H1 (cell line): ENCODE measurements at regions not wholly inside any gene's neighbourhood (a gene's known extent, or its start where the extent isn't known, plus 50 kb on each side); places are given as distances from the start of the nearest gene placed in this dataset.

Experiments
- CTCF ChIA-PET: fragments of 300-600 bp; sonication (Branson Sonifier 250); formaldehyde crosslinking; loops from one replicate; lab custom pipeline; 2021; ENCODE audit not compliant: partially characterized antibody; lab: Charles Lee
- POLR2A ChIA-PET: fragments of 300-600 bp; sonication (Branson Sonifier 250); formaldehyde crosslinking; loops from one replicate; lab custom pipeline; 2021; ENCODE audit warnings: inconsistent platforms; ENCODE audit not compliant: partially characterized antibody; lab: Charles Lee
- DNase-seq, 2 experiments: peaks; one replicate each; pipeline versions ENCODE4 v3.0.0 to v3.0.0-alpha.2; 2010 to 2022; ENCODE audit warnings: low spot score in 2 of 2, low read depth in 1 of 2, mixed read lengths in 1 of 2
- FAIRE-seq: peaks from 2 replicates; lab custom pipeline; 2011; peaks lifted over from hg19 to GRCh38; lab: Jason Lieb, UNC
- H2AFZ ChIP-seq: 2 replicates; pipeline ENCODE4 v1.8.1; 2012; ENCODE audit warnings: low read length, inconsistent platforms
- H2AK5ac ChIP-seq: 2 replicates; pipeline ENCODE4 v1.6.1; 2013; ENCODE audit warnings: low read depth, low read length
- H2BK120ac ChIP-seq: replicated peaks from 2 replicates; pipeline ENCODE3; 2013; ENCODE audit warnings: low read depth, low read length, inconsistent platforms
- H2BK12ac ChIP-seq: 2 replicates; pipeline ENCODE4 v1.6.1; 2013; ENCODE audit warnings: low read depth, low read length
- H2BK15ac ChIP-seq: 2 replicates; pipeline ENCODE4 v1.6.1; 2013; ENCODE audit warnings: low read length
- H2BK20ac ChIP-seq: 2 replicates; pipeline ENCODE4 v1.6.1; 2013; ENCODE audit warnings: low read length
- H2BK5ac ChIP-seq: 2 replicates; pipeline ENCODE4 v1.6.1; 2013; ENCODE audit warnings: low read depth, low read length
- H3K14ac ChIP-seq: 2 replicates; pipeline ENCODE4 v1.6.1; 2013; ENCODE audit warnings: inconsistent platforms; ENCODE audit not compliant: insufficient read length
- H3K18ac ChIP-seq: 2 replicates; pipeline ENCODE4 v1.6.1; 2013; ENCODE audit warnings: low read length; ENCODE audit errors: extremely low read depth
- H3K23ac ChIP-seq: 2 replicates; pipeline ENCODE4 v1.6.1; 2013; ENCODE audit warnings: inconsistent platforms; ENCODE audit not compliant: insufficient read length
- H3K23me2 ChIP-seq: 2 replicates; pipeline ENCODE4 v1.6.1; 2013; ENCODE audit warnings: low read depth, low read length
- H3K27ac ChIP-seq: 2 replicates; pipeline ENCODE4 v1.6.1; 2011; ENCODE audit warnings: low read depth, low read length, inconsistent platforms
- H3K27me3 ChIP-seq, 4 experiments: replicated peaks in 1 of 4; 1 replicate in 1 of 4; 2 replicates in 3 of 4; pipeline versions ENCODE4 v1.6.1 to v1.8.1; 2011 to 2013; ENCODE audit warnings: low read length in 3 of 4, mild to moderate bottlenecking in 3 of 4, inconsistent platforms in 2 of 4, mixed read lengths in 2 of 4, moderate library complexity in 1 of 4; ENCODE audit not compliant: control insufficient read depth in 3 of 4, insufficient read depth in 3 of 4; ENCODE audit errors: extremely low read depth in 1 of 4
- H3K36me3 ChIP-seq, 4 experiments: 2 replicates each; pipeline versions ENCODE4 v1.6.1 to v1.8.1; 2011 to 2013; ENCODE audit warnings: mild to moderate bottlenecking in 4 of 4, low read length in 3 of 4, moderate library complexity in 2 of 4, control low read depth in 1 of 4, inconsistent platforms in 1 of 4; ENCODE audit not compliant: insufficient read depth in 4 of 4, control insufficient read depth in 2 of 4
- H3K4ac ChIP-seq: replicated peaks from 2 replicates; pipeline ENCODE3; 2013; ENCODE audit warnings: low read length, low read depth, mixed read lengths, inconsistent platforms; ENCODE audit not compliant: insufficient read length
- H3K4me1 ChIP-seq, 4 experiments: replicated peaks in 1 of 4; 1 replicate in 1 of 4; 2 replicates in 3 of 4; pipeline versions ENCODE4 v1.6.1 to v1.8.1; 2011 to 2013; ENCODE audit warnings: low read length in 3 of 4, inconsistent platforms in 2 of 4, mixed read lengths in 1 of 4; ENCODE audit not compliant: insufficient read depth in 4 of 4, control insufficient read depth in 3 of 4
- H3K4me2 ChIP-seq, 2 experiments: 2 replicates each; pipeline versions ENCODE4 v1.6.1 to v1.8.1; 2011 to 2013; ENCODE audit warnings: low read depth in 2 of 2, low read length in 2 of 2, control low read depth in 1 of 2, inconsistent platforms in 1 of 2, mild to moderate bottlenecking in 1 of 2; ENCODE audit not compliant: insufficient read depth in 1 of 2
- H3K4me3 ChIP-seq, 4 experiments: fragments of 200-600, 300-600 bp in 1 of 4; sonication (generic), shearing (Covaris generic), sonication (Bioruptor Twin) in 1 of 4; 2 replicates each; pipeline versions ENCODE4 v1.5.1 to v1.8.1; 2011 to 2016; ENCODE audit warnings: low read length in 4 of 4, low read depth in 3 of 4, control low read depth in 2 of 4, inconsistent platforms in 2 of 4, mild to moderate bottlenecking in 2 of 4, mixed read lengths in 1 of 4, moderate library complexity in 1 of 4; ENCODE audit not compliant: insufficient read depth in 2 of 4; ENCODE audit errors: extremely low read depth in 1 of 4
- H3K56ac ChIP-seq: replicated peaks from 2 replicates; pipeline ENCODE3; 2013; ENCODE audit warnings: low read depth, mild to moderate bottlenecking, mixed read lengths, low read length, inconsistent platforms; ENCODE audit not compliant: insufficient read length
- H3K79me1 ChIP-seq: 2 replicates; pipeline ENCODE4 v1.6.1; 2013; ENCODE audit warnings: low read depth, low read length, control low read depth
- H3K79me2 ChIP-seq, 2 experiments: 2 replicates each; pipeline versions ENCODE4 v1.6.1 to v1.8.1; 2012 to 2013; ENCODE audit warnings: low read length in 2 of 2, mild to moderate bottlenecking in 2 of 2, inconsistent platforms in 1 of 2; ENCODE audit not compliant: insufficient read depth in 2 of 2, control insufficient read depth in 1 of 2
- H3K9ac ChIP-seq, 4 experiments: replicated peaks in 1 of 4; 1 replicate in 1 of 4; 2 replicates in 3 of 4; pipeline versions ENCODE4 v1.6.1 to v1.8.1; 2011 to 2013; ENCODE audit warnings: low read depth in 3 of 4, low read length in 3 of 4, control low read depth in 2 of 4, mild to moderate bottlenecking in 2 of 4, moderate library complexity in 2 of 4, inconsistent platforms in 1 of 4; ENCODE audit errors: extremely low read depth in 1 of 4
- H3K9me3 ChIP-seq, 2 experiments: 2 replicates each; pipeline versions ENCODE4 v1.6.1 to v1.8.1; 2012 to 2013; ENCODE audit warnings: mild to moderate bottlenecking in 2 of 2, moderate library complexity in 2 of 2, control low read depth in 1 of 2, inconsistent platforms in 1 of 2, low read depth in 1 of 2, low read length in 1 of 2, mixed read lengths in 1 of 2; ENCODE audit not compliant: insufficient read depth in 2 of 2
- H4K20me1 ChIP-seq, 2 experiments: replicated peaks in 1 of 2; 2 replicates each; pipeline versions ENCODE3 to v1.8.1; 2011 to 2013; ENCODE audit warnings: inconsistent platforms in 2 of 2, low read length in 2 of 2, mild to moderate bottlenecking in 1 of 2; ENCODE audit not compliant: insufficient read depth in 2 of 2, control insufficient read depth in 1 of 2
- H4K5ac ChIP-seq: 2 replicates; pipeline ENCODE4 v1.6.1; 2013; ENCODE audit warnings: low read length, low read depth, mixed read lengths, inconsistent platforms; ENCODE audit not compliant: insufficient read length
- H4K8ac ChIP-seq: 2 replicates; pipeline ENCODE4 v1.8.0; 2013; ENCODE audit warnings: mild to moderate bottlenecking, moderate library complexity, low read length, inconsistent platforms; ENCODE audit not compliant: insufficient read depth; ENCODE audit errors: extremely low read depth
- H4K91ac ChIP-seq: replicated peaks from 2 replicates; pipeline ENCODE3; 2013; ENCODE audit warnings: low read length, mixed read lengths, inconsistent platforms; ENCODE audit not compliant: insufficient read length
- ASH2L ChIP-seq: fragments of 200-600, 300-600 bp; sonication (generic); IDR thresholded peaks from one replicate; pipeline ENCODE4 v1.7.1; 2017; ENCODE audit warnings: low read length
- BCL11A ChIP-seq, 2 experiments: IDR thresholded peaks; one replicate each; pipeline ENCODE4 v1.6.1; 2011; ENCODE audit warnings: low read depth in 2 of 2, low read length in 2 of 2, mild to moderate bottlenecking in 2 of 2
- BRCA1 ChIP-seq: IDR thresholded peaks from 2 replicates; pipeline ENCODE4 v1.6.1; 2012; ENCODE audit warnings: low read depth, low read length, improper control_type of control experiment
- CHD1 ChIP-seq: IDR thresholded peaks from 2 replicates; pipeline ENCODE4 v1.6.1; 2012; ENCODE audit warnings: low read depth, low read length, improper control_type of control experiment
- MAFK ChIP-seq: IDR thresholded peaks from 2 replicates; pipeline ENCODE4 v1.6.1; 2012; ENCODE audit warnings: low read depth, mild to moderate bottlenecking, improper control_type of control experiment, low read length
- MAX ChIP-seq: IDR thresholded peaks from 2 replicates; pipeline ENCODE4 v1.6.1; 2012; ENCODE audit warnings: inconsistent platforms
- POU5F1 ChIP-seq: IDR thresholded peaks from 2 replicates; pipeline ENCODE4 v1.6.1; 2011; ENCODE audit warnings: low read depth, mild to moderate bottlenecking, low read length, moderate library complexity
- SIN3A ChIP-seq, 2 experiments: IDR thresholded peaks in 1 of 2; conservative IDR thresholded peaks in 1 of 2; 2 replicates each; pipeline ENCODE4 v1.6.1; 2011 to 2012; ENCODE audit warnings: low read length in 2 of 2, improper control_type of control experiment in 1 of 2, low read depth in 1 of 2, mild to moderate bottlenecking in 1 of 2
- SIX5 ChIP-seq: IDR thresholded peaks from 2 replicates; pipeline ENCODE4 v1.6.1; 2011; ENCODE audit warnings: mild to moderate bottlenecking, low read depth, low read length
- SP2 ChIP-seq: IDR thresholded peaks from 2 replicates; pipeline ENCODE4 v1.6.1; 2012; ENCODE audit warnings: mild to moderate bottlenecking, low read length, inconsistent platforms
- SP4 ChIP-seq: IDR thresholded peaks from 2 replicates; pipeline ENCODE4 v1.6.1; 2012; ENCODE audit warnings: low read length, inconsistent platforms
- TAF7 ChIP-seq: optimal IDR thresholded peaks from 2 replicates; pipeline ENCODE3; 2011; ENCODE audit warnings: low read depth, mild to moderate bottlenecking, inconsistent platforms, low read length, moderate library complexity, borderline replicate concordance
- TEAD4 ChIP-seq: IDR thresholded peaks from 2 replicates; pipeline ENCODE4 v1.6.1; 2012; ENCODE audit warnings: low read depth, low read length, inconsistent platforms, mixed read lengths
- YY1 ChIP-seq: IDR thresholded peaks from 2 replicates; pipeline ENCODE4 v1.6.1; 2011; ENCODE audit warnings: low read depth, mild to moderate bottlenecking, low read length
- ZNF274 ChIP-seq: IDR thresholded peaks from 2 replicates; pipeline ENCODE4 v1.7.0; 2012; ENCODE audit warnings: low read length, borderline replicate concordance; ENCODE audit errors: extremely low read depth
- WGBS, 2 experiments: shearing (Covaris generic) in 1 of 2; methylation state at CpG; one replicate each; pipeline versions ENCODE4 v1.1.6 to v1.1.7; 2013 to 2015; ENCODE audit warnings: low lambda C conversion rate in 2 of 2, mixed read lengths in 2 of 2, inconsistent platforms in 1 of 2, low coverage in 1 of 2, missing lambda C conversion rate in 1 of 2; ENCODE audit not compliant: insufficient replicate concordance in 2 of 2, insufficient coverage in 1 of 2, insufficient read length in 1 of 2; ENCODE audit errors: extremely low coverage in 1 of 2, missing lambda C conversion rate in 1 of 2; 5-methylcytosine and 5-hydroxymethylcytosine counted together

- Histone ChIP-seq H3K9me3 (peaks cover 0 to 11% of the 10 kb centered on the region in 2 experiments; a peak in 2 of 4 replicates), H3K4me2 (no peak overlapping the region), H3K4ac (no peak overlapping the region), H3K27ac (no peak overlapping the region), H3K18ac (no peak overlapping the region), H3K4me1 (no peaks in the 10 kb centered on the region), H3K79me2 (no peaks in the 10 kb centered on the region), H4K8ac (no peak overlapping the region), H4K5ac (no peak overlapping the region), H4K20me1 (no peaks in the 10 kb centered on the region), H2BK20ac (no peak overlapping the region), H2BK120ac (no peak overlapping the region), H2AK5ac (no peak overlapping the region), H4K91ac (no peak overlapping the region), H2AFZ (no peak overlapping the region), H3K79me1 (no peaks in the 10 kb centered on the region), H3K36me3 (no peaks in the 10 kb centered on the region), H3K23ac (no peak overlapping the region), H3K56ac (no peak overlapping the region), H3K23me2 (no peaks in the 10 kb centered on the region), H3K9ac (no peak overlapping the region), H3K14ac (no peak overlapping the region), H2BK12ac (no peak overlapping the region), H2BK15ac (no peak overlapping the region), H3K4me3 (no peak overlapping the region), H3K27me3 (no peaks in the 10 kb centered on the region), H2BK5ac (no peak overlapping the region)
- whole genome bisulfite sequencing, 2 experiments = 89% methylated on average over 1 of the region's 1 CpG; no CpG with 5 or more reads in 1 of the 2 experiments
- FAIRE-seq (no peak), DNase-seq (no peak)
- ChIA-PET CTCF (interaction anchor here (0.7 to 1.1 kb wide), 3 partner anchors 16 to 611 kb away, joined by 3 to 4 read pairs (median 3); no protein-coding TSS in a partner anchor), POLR2A (no interaction called here)
- TF ChIP-seq BRCA1 (no peak), BCL11A (IDR thresholded peaks at IDR 0.05; ENCODE audit: low read depth in 2 of 2, low read length in 2 of 2) (no peak), SP4 (no peak), MAFK (no peak), ASH2L (no peak), SIN3A (conservative IDR thresholded peaks at IDR 0.05 in 1 of 2, IDR thresholded peaks at IDR 0.05 in 1 of 2; ENCODE audit: low read depth in 1 of 2, low read length in 2 of 2) (no peak), YY1 (no peak), ZNF274 (no peak), CHD1 (no peak), MAX (no peak), POU5F1 (no peak), SP2 (no peak), TAF7 (no peak), SIX5 (no peak), TEAD4 (no peak)
Measured at GRCh38 chr4:117428536-117428935, 343.2 kb upstream of the TRAM1L1 start.
